ENCODE measurements at regions not wholly inside any gene's neighbourhood (a gene's known extent, or its start where the extent isn't known, plus 50 kb on each side); places are given as distances from the start of the nearest gene placed in this dataset.

- Histone ChIP-seq H3K36me3 (ENCODE audit: insufficient read depth, low read length, poor library complexity, severe bottlenecking) (no peaks in the 10 kb centered on the region), H3K4me3 (ENCODE audit: low read depth, low read length, poor library complexity, severe bottlenecking) (no peak overlapping the region), H3K27ac (ENCODE audit: low read depth, low read length, poor library complexity, severe bottlenecking) (no peak overlapping the region), H3K27me3 (replicated peaks; ENCODE audit: insufficient read depth, low read depth, low read length, poor library complexity) (peaks cover 32% of the 10 kb centered on the region), H3K4me1 (ENCODE audit: insufficient read depth, low read length, poor library complexity, severe bottlenecking) (no peaks in the 10 kb centered on the region), H3K9me3 (ENCODE audit: low read depth, low read length, poor library complexity, severe bottlenecking) (no peaks in the 10 kb centered on the region)
- TF ChIP-seq EZH2 (IDR thresholded peaks at IDR 0.05; ENCODE audit: borderline replicate concordance, low read depth, low read length, poor library complexity, severe bottlenecking) (no peak), CTCF (conservative IDR thresholded peaks at IDR 0.05; ENCODE audit: low read depth, low read length) (no peak)
- ChIA-PET CTCF (no interaction called here), POLR2A (ENCODE audit: low non-redundant PET) (no interaction called here)
- no TSS peak for BruUV-seq (replicated peaks)
- intact Hi-C loops (cut with micrococcal nuclease; ENCODE audit: unreplicated experiment): no loop called here
- DNase-seq (ENCODE audit: low spot score): no peak
These were observed 569.1 kb upstream of the ZFP42 start for GRCh38 chr4:187426511-187426910.

- Histone ChIP-seq H3K4me1 (ENCODE audit: insufficient read depth, low read length, poor library complexity, severe bottlenecking) (no peaks in the 10 kb centered on the region), H3K27ac (ENCODE audit: low read depth, low read length, poor library complexity, severe bottlenecking) (no peak overlapping the region), H3K27me3 (replicated peaks; ENCODE audit: insufficient read depth, low read depth, low read length, poor library complexity) (peaks cover 22% of the 10 kb centered on the region), H3K36me3 (ENCODE audit: insufficient read depth, low read length, poor library complexity, severe bottlenecking) (no peaks in the 10 kb centered on the region), H3K9me3 (ENCODE audit: low read depth, low read length, poor library complexity, severe bottlenecking) (no peaks in the 10 kb centered on the region), H3K4me3 (ENCODE audit: low read depth, low read length, poor library complexity, severe bottlenecking) (no peak overlapping the region)
- TF ChIP-seq EZH2 (IDR thresholded peaks at IDR 0.05; ENCODE audit: borderline replicate concordance, low read depth, low read length, poor library complexity, severe bottlenecking) (no peak), CTCF (conservative IDR thresholded peaks at IDR 0.05; ENCODE audit: low read depth, low read length) (no peak)
- BruUV-seq (replicated peaks): no TSS peak
- intact Hi-C loops (cut with micrococcal nuclease; ENCODE audit: unreplicated experiment): no loop called here
- no peak for DNase-seq (ENCODE audit: low spot score)
- POLR2A ChIA-PET (ENCODE audit: low non-redundant PET): no interaction called here
- CTCF ChIA-PET: no interaction called here
These were observed 563.3 kb upstream of the ZFP42 start for GRCh38 chr4:187432310-187432709.

GRCh38 chr4:187433141-187433540, 562.4 kb upstream of the ZFP42 start:
- POLR2A ChIA-PET (ENCODE audit: low non-redundant PET): no interaction called here

More at GRCh38 chr4:187433141-187433540, 562.4 kb upstream of the ZFP42 start:
- CTCF ChIA-PET: no interaction called here
- peaks cover 18% of the 10 kb centered on the region for H3K27me3 ChIP-seq (replicated peaks; ENCODE audit: insufficient read depth, low read depth, low read length, poor library complexity)
- no peak overlapping the region for H3K4me3 ChIP-seq (ENCODE audit: low read depth, low read length, poor library complexity, severe bottlenecking)
- no peaks in the 10 kb centered on the region for H3K9me3 ChIP-seq (ENCODE audit: low read depth, low read length, poor library complexity, severe bottlenecking)
- no peak for DNase-seq (ENCODE audit: low spot score)
- no TSS peak for BruUV-seq (replicated peaks)
- no peak overlapping the region for H3K27ac ChIP-seq (ENCODE audit: low read depth, low read length, poor library complexity, severe bottlenecking)
- no peak for TF ChIP-seq EZH2 (IDR thresholded peaks at IDR 0.05; ENCODE audit: borderline replicate concordance, low read depth, low read length, poor library complexity, severe bottlenecking)
- no peak for TF ChIP-seq CTCF (conservative IDR thresholded peaks at IDR 0.05; ENCODE audit: low read depth, low read length)
- intact Hi-C loops (cut with micrococcal nuclease; ENCODE audit: unreplicated experiment): no loop called here
- no peaks in the 10 kb centered on the region for H3K4me1 ChIP-seq (ENCODE audit: insufficient read depth, low read length, poor library complexity, severe bottlenecking)
- H3K36me3 ChIP-seq (ENCODE audit: insufficient read depth, low read length, poor library complexity, severe bottlenecking): no peaks in the 10 kb centered on the region

Measured in A673 (cell line).